ENCODE measurements at regions not wholly inside any gene's neighbourhood (a gene's known extent, or its start where the extent isn't known, plus 50 kb on each side); places are given as distances from the start of the nearest gene placed in this dataset.

DNA sequence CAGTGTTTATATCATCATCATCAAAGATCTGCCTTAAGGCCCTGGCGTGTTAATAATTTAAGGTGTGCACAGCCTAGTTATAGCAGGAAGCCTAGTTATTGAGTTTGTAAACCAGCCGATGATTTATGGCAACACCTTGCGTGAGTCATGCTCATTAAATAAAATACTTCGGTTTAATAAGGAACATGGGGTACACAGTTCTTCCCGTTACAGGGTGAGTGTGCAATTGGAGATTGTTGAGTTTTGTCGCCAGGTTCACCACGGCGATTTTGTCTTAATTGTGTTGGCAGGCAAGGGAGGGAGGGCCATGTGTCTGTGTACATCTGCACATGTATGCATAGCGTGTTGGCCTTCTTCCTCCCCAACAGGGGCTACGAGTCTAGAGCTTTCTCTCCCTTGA, 104.0 kb downstream of the TFAP2A start:
- no peak for DNase-seq
- TF ChIP-seq POLR2A (IDR thresholded peaks at IDR 0.05; ENCODE audit: low read length): no peak
- no peak for TF ChIP-seq GATA1 (IDR thresholded peaks at IDR 0.05; ENCODE audit: low read depth, low read length)

DNA sequence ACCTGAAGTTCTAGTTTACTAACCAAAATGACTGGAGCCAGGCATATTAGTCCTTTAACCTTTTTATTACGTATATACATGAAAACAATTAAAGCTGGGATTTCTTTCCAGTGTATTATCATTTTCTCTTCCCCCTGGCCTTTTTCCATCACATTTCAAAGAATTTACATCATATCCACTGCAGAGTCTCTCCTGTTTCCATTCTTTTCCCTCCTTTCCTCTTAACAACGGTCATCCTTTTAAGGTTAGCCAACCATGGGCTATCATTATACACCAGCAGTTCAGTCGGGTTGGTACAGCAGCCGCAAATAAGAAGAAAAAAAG, 104.6 kb downstream of the TFAP2A start:
- DNase-seq: no peak
- no peak for TF ChIP-seq GATA1 (IDR thresholded peaks at IDR 0.05; ENCODE audit: low read depth, low read length)
- no peak for TF ChIP-seq POLR2A (IDR thresholded peaks at IDR 0.05; ENCODE audit: low read length)

GRCh38 chr6:10309457-10310329, 105.2 kb downstream of the TFAP2A start:
- TF ChIP-seq POLR2A (IDR thresholded peaks at IDR 0.05; ENCODE audit: low read length): no peak
- DNase-seq: no peak

GRCh38 chr6:10307476-10307875, 107.4 kb downstream of the TFAP2A start:
- no peak for DNase-seq
- TF ChIP-seq GATA1 (IDR thresholded peaks at IDR 0.05; ENCODE audit: low read depth, low read length): no peak
- no peak for TF ChIP-seq POLR2A (IDR thresholded peaks at IDR 0.05; ENCODE audit: low read length)

DNA sequence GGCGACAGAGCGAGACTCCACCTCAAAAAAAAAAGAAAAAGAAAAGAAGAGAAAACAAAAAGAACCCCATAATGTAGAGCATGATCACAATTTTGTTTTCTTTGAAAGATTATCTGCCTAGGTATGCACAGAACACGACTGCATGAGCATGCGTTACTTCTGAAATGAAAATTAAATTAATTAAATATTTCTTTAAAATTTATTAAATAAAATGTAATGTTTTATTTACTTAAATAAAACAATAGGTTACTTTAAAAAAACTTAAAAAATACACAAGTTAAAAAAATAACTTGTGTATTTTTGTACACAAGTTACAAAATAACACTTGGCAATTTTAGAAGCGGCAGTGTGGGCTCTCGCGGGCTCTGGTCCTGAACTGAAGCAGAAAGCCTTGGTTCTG, 107.8 kb downstream of the TFAP2A start:
- TF ChIP-seq GATA1 (IDR thresholded peaks at IDR 0.05; ENCODE audit: low read depth, low read length) (no peak), POLR2A (IDR thresholded peaks at IDR 0.05; ENCODE audit: low read length) (no peak)
- no peak for DNase-seq

DNA sequence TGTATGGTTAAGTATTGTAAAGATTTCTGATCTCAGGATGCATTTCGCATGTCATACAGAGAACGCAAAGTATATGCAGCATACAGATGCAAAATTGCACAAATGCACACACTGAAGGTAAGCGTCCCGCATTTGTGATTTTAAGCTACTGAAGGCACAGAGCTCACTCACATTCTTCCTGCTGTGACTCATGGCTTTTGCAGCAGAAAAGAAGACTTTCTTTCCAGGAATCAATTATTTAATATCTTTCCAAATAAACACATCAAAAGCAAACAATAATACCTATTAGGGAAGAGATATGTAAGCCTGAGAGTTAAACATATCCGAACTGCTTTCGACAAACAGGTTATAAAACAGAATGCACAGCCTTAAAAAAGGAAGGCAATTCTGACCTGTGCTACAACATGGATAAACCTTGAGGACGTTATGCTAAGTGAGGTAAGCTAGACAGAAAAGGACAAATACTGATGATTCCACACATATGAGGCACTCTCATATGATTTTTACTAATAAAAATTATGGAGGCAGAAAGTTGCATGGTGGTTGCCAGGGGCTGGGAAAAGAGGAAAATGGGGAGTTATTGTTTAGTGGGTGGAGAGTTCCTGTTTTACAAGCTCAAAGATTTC, 109.0 kb downstream of the TFAP2A start:
- DNase-seq: no peak
- no peak for TF ChIP-seq GATA1 (IDR thresholded peaks at IDR 0.05; ENCODE audit: low read depth, low read length)
- no peak for TF ChIP-seq POLR2A (IDR thresholded peaks at IDR 0.05; ENCODE audit: low read length)

- DNase-seq: no peak
- TF ChIP-seq GATA1 (IDR thresholded peaks at IDR 0.05; ENCODE audit: low read depth, low read length) (no peak), POLR2A (IDR thresholded peaks at IDR 0.05; ENCODE audit: low read length) (no peak)
Observed at GRCh38 chr6:10303608-10304506, 111.0 kb downstream of the TFAP2A start.

- TF ChIP-seq GATA1 (IDR thresholded peaks at IDR 0.05; ENCODE audit: low read depth, low read length): no peak
- TF ChIP-seq POLR2A (IDR thresholded peaks at IDR 0.05; ENCODE audit: low read length): no peak
- DNase-seq: no peak
Observed at GRCh38 chr6:10302566-10303235, 112.2 kb downstream of the TFAP2A start.

- no peak for TF ChIP-seq POLR2A (IDR thresholded peaks at IDR 0.05; ENCODE audit: low read length)
- no peak for TF ChIP-seq GATA1 (IDR thresholded peaks at IDR 0.05; ENCODE audit: low read depth, low read length)
- DNase-seq: no peak
Observed at GRCh38 chr6:10300071-10300470, 114.8 kb downstream of the TFAP2A start.

GRCh38 chr6:10297832-10298231, 117.0 kb downstream of the TFAP2A start:
- no peak for DNase-seq
- TF ChIP-seq POLR2A (IDR thresholded peaks at IDR 0.05; ENCODE audit: low read length) (no peak), GATA1 (IDR thresholded peaks at IDR 0.05; ENCODE audit: low read depth, low read length) (no peak)

DNA sequence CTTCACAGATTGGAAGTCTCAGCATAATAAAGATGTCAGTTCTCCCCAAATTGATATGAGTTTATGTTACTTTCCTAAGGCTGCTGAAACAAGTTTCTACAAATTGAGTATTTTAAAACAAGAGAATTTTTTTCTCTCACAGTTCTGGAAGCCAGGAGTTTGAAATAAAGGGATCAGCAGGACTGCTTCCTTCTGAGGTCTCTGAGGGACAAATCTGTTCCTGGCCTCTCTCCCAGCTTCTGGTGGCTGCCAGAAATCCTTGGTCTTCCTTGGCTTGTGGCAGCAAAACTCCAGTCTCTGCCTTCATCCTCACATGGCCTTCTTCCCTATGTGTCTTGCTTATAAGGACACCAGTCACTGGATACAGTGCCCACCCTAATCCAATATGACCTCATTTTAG, 136.1 kb downstream of the TFAP2A start:
- TF ChIP-seq POLR2A (IDR thresholded peaks at IDR 0.05; ENCODE audit: low read length): no peak
- no peak for TF ChIP-seq GATA1 (IDR thresholded peaks at IDR 0.05; ENCODE audit: low read depth, low read length)
- DNase-seq: no peak

- no peak for DNase-seq
- no peak for TF ChIP-seq POLR2A (IDR thresholded peaks at IDR 0.05; ENCODE audit: low read length)
- TF ChIP-seq GATA1 (IDR thresholded peaks at IDR 0.05; ENCODE audit: low read depth, low read length): no peak
Observed at GRCh38 chr6:10276660-10277287, 138.1 kb downstream of the TFAP2A start.

DNA sequence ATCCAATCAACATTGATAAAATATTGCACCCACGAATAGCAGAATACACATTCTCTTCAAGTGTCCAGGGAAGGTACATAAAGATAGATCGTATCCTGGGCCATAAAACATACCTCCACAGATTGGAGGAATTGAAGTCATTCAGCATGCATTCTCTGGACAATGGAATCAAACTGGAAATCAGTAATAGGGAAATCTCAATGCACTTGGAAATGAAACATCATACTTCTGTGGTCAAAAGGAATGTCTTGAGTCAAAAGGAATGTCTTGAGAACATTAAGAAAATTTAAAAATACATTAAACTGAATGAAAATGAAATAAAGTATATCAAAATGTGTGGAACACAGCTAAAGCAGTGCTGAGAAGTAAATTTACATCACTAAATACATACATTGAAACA, 138.8 kb downstream of the TFAP2A start:
- TF ChIP-seq GATA1 (IDR thresholded peaks at IDR 0.05; ENCODE audit: low read depth, low read length): no peak
- no peak for TF ChIP-seq POLR2A (IDR thresholded peaks at IDR 0.05; ENCODE audit: low read length)
- DNase-seq: no peak
